H1 (cell line): ENCODE measurements at regions not wholly inside any gene's neighbourhood (a gene's known extent, or its start where the extent isn't known, plus 50 kb on each side); places are given as distances from the start of the nearest gene placed in this dataset.

Experiments used
- CTCF ChIA-PET: fragments of 300-600 bp; sonication (Branson Sonifier 250); formaldehyde crosslinking; loops from one replicate; lab custom pipeline; 2021; ENCODE audit not compliant: partially characterized antibody; lab: Charles Lee
- POLR2A ChIA-PET: fragments of 300-600 bp; sonication (Branson Sonifier 250); formaldehyde crosslinking; loops from one replicate; lab custom pipeline; 2021; ENCODE audit warnings: inconsistent platforms; ENCODE audit not compliant: partially characterized antibody; lab: Charles Lee
- DNase-seq, 2 experiments: peaks; one replicate each; pipeline versions ENCODE4 v3.0.0 to v3.0.0-alpha.2; 2010 to 2022; ENCODE audit warnings: low spot score in 2 of 2, low read depth in 1 of 2, mixed read lengths in 1 of 2
- FAIRE-seq: peaks from 2 replicates; lab custom pipeline; 2011; peaks lifted over from hg19 to GRCh38; lab: Jason Lieb, UNC
- H2AFZ ChIP-seq: 2 replicates; pipeline ENCODE4 v1.8.1; 2012; ENCODE audit warnings: low read length, inconsistent platforms
- H2AK5ac ChIP-seq: 2 replicates; pipeline ENCODE4 v1.6.1; 2013; ENCODE audit warnings: low read depth, low read length
- H2BK120ac ChIP-seq: replicated peaks from 2 replicates; pipeline ENCODE3; 2013; ENCODE audit warnings: low read depth, low read length, inconsistent platforms
- H2BK12ac ChIP-seq: 2 replicates; pipeline ENCODE4 v1.6.1; 2013; ENCODE audit warnings: low read depth, low read length
- H2BK15ac ChIP-seq: 2 replicates; pipeline ENCODE4 v1.6.1; 2013; ENCODE audit warnings: low read length
- H2BK20ac ChIP-seq: 2 replicates; pipeline ENCODE4 v1.6.1; 2013; ENCODE audit warnings: low read length
- H2BK5ac ChIP-seq: 2 replicates; pipeline ENCODE4 v1.6.1; 2013; ENCODE audit warnings: low read depth, low read length
- H3K14ac ChIP-seq: 2 replicates; pipeline ENCODE4 v1.6.1; 2013; ENCODE audit warnings: inconsistent platforms; ENCODE audit not compliant: insufficient read length
- H3K18ac ChIP-seq: 2 replicates; pipeline ENCODE4 v1.6.1; 2013; ENCODE audit warnings: low read length; ENCODE audit errors: extremely low read depth
- H3K23ac ChIP-seq: 2 replicates; pipeline ENCODE4 v1.6.1; 2013; ENCODE audit warnings: inconsistent platforms; ENCODE audit not compliant: insufficient read length
- H3K23me2 ChIP-seq: 2 replicates; pipeline ENCODE4 v1.6.1; 2013; ENCODE audit warnings: low read depth, low read length
- H3K27ac ChIP-seq: 2 replicates; pipeline ENCODE4 v1.6.1; 2011; ENCODE audit warnings: low read depth, low read length, inconsistent platforms
- H3K27me3 ChIP-seq, 4 experiments: replicated peaks in 1 of 4; 1 replicate in 1 of 4; 2 replicates in 3 of 4; pipeline versions ENCODE4 v1.6.1 to v1.8.1; 2011 to 2013; ENCODE audit warnings: low read length in 3 of 4, mild to moderate bottlenecking in 3 of 4, inconsistent platforms in 2 of 4, mixed read lengths in 2 of 4, moderate library complexity in 1 of 4; ENCODE audit not compliant: control insufficient read depth in 3 of 4, insufficient read depth in 3 of 4; ENCODE audit errors: extremely low read depth in 1 of 4
- H3K36me3 ChIP-seq, 4 experiments: 2 replicates each; pipeline versions ENCODE4 v1.6.1 to v1.8.1; 2011 to 2013; ENCODE audit warnings: mild to moderate bottlenecking in 4 of 4, low read length in 3 of 4, moderate library complexity in 2 of 4, control low read depth in 1 of 4, inconsistent platforms in 1 of 4; ENCODE audit not compliant: insufficient read depth in 4 of 4, control insufficient read depth in 2 of 4
- H3K4ac ChIP-seq: replicated peaks from 2 replicates; pipeline ENCODE3; 2013; ENCODE audit warnings: low read length, low read depth, mixed read lengths, inconsistent platforms; ENCODE audit not compliant: insufficient read length
- H3K4me1 ChIP-seq, 4 experiments: replicated peaks in 1 of 4; 1 replicate in 1 of 4; 2 replicates in 3 of 4; pipeline versions ENCODE4 v1.6.1 to v1.8.1; 2011 to 2013; ENCODE audit warnings: low read length in 3 of 4, inconsistent platforms in 2 of 4, mixed read lengths in 1 of 4; ENCODE audit not compliant: insufficient read depth in 4 of 4, control insufficient read depth in 3 of 4
- H3K4me2 ChIP-seq, 2 experiments: 2 replicates each; pipeline versions ENCODE4 v1.6.1 to v1.8.1; 2011 to 2013; ENCODE audit warnings: low read depth in 2 of 2, low read length in 2 of 2, control low read depth in 1 of 2, inconsistent platforms in 1 of 2, mild to moderate bottlenecking in 1 of 2; ENCODE audit not compliant: insufficient read depth in 1 of 2
- H3K4me3 ChIP-seq, 4 experiments: fragments of 200-600, 300-600 bp in 1 of 4; sonication (generic), shearing (Covaris generic), sonication (Bioruptor Twin) in 1 of 4; 2 replicates each; pipeline versions ENCODE4 v1.5.1 to v1.8.1; 2011 to 2016; ENCODE audit warnings: low read length in 4 of 4, low read depth in 3 of 4, control low read depth in 2 of 4, inconsistent platforms in 2 of 4, mild to moderate bottlenecking in 2 of 4, mixed read lengths in 1 of 4, moderate library complexity in 1 of 4; ENCODE audit not compliant: insufficient read depth in 2 of 4; ENCODE audit errors: extremely low read depth in 1 of 4
- H3K56ac ChIP-seq: replicated peaks from 2 replicates; pipeline ENCODE3; 2013; ENCODE audit warnings: low read depth, mild to moderate bottlenecking, mixed read lengths, low read length, inconsistent platforms; ENCODE audit not compliant: insufficient read length
- H3K79me1 ChIP-seq: 2 replicates; pipeline ENCODE4 v1.6.1; 2013; ENCODE audit warnings: low read depth, low read length, control low read depth
- H3K79me2 ChIP-seq, 2 experiments: 2 replicates each; pipeline versions ENCODE4 v1.6.1 to v1.8.1; 2012 to 2013; ENCODE audit warnings: low read length in 2 of 2, mild to moderate bottlenecking in 2 of 2, inconsistent platforms in 1 of 2; ENCODE audit not compliant: insufficient read depth in 2 of 2, control insufficient read depth in 1 of 2
- H3K9ac ChIP-seq, 4 experiments: replicated peaks in 1 of 4; 1 replicate in 1 of 4; 2 replicates in 3 of 4; pipeline versions ENCODE4 v1.6.1 to v1.8.1; 2011 to 2013; ENCODE audit warnings: low read depth in 3 of 4, low read length in 3 of 4, control low read depth in 2 of 4, mild to moderate bottlenecking in 2 of 4, moderate library complexity in 2 of 4, inconsistent platforms in 1 of 4; ENCODE audit errors: extremely low read depth in 1 of 4
- H3K9me3 ChIP-seq, 2 experiments: 2 replicates each; pipeline versions ENCODE4 v1.6.1 to v1.8.1; 2012 to 2013; ENCODE audit warnings: mild to moderate bottlenecking in 2 of 2, moderate library complexity in 2 of 2, control low read depth in 1 of 2, inconsistent platforms in 1 of 2, low read depth in 1 of 2, low read length in 1 of 2, mixed read lengths in 1 of 2; ENCODE audit not compliant: insufficient read depth in 2 of 2
- H4K20me1 ChIP-seq, 2 experiments: replicated peaks in 1 of 2; 2 replicates each; pipeline versions ENCODE3 to v1.8.1; 2011 to 2013; ENCODE audit warnings: inconsistent platforms in 2 of 2, low read length in 2 of 2, mild to moderate bottlenecking in 1 of 2; ENCODE audit not compliant: insufficient read depth in 2 of 2, control insufficient read depth in 1 of 2
- H4K5ac ChIP-seq: 2 replicates; pipeline ENCODE4 v1.6.1; 2013; ENCODE audit warnings: low read length, low read depth, mixed read lengths, inconsistent platforms; ENCODE audit not compliant: insufficient read length
- H4K8ac ChIP-seq: 2 replicates; pipeline ENCODE4 v1.8.0; 2013; ENCODE audit warnings: mild to moderate bottlenecking, moderate library complexity, low read length, inconsistent platforms; ENCODE audit not compliant: insufficient read depth; ENCODE audit errors: extremely low read depth
- H4K91ac ChIP-seq: replicated peaks from 2 replicates; pipeline ENCODE3; 2013; ENCODE audit warnings: low read length, mixed read lengths, inconsistent platforms; ENCODE audit not compliant: insufficient read length
- CBX5 ChIP-seq: fragments of 300-800, 300-1000 bp; sonication (generic); IDR thresholded peaks from 2 replicates; pipeline ENCODE4 v1.7.1; 2016; ENCODE audit warnings: antibody characterized with exemption, low read length, low read depth
- CHD1 ChIP-seq: IDR thresholded peaks from 2 replicates; pipeline ENCODE4 v1.6.1; 2012; ENCODE audit warnings: low read depth, low read length, improper control_type of control experiment
- MAX ChIP-seq: IDR thresholded peaks from 2 replicates; pipeline ENCODE4 v1.6.1; 2012; ENCODE audit warnings: inconsistent platforms
- POLR2A ChIP-seq, 2 experiments: IDR thresholded peaks; 1 replicate in 1 of 2; 2 replicates in 1 of 2; pipeline ENCODE4 v1.6.1; 2011; ENCODE audit warnings: low read depth in 2 of 2, low read length in 2 of 2, mild to moderate bottlenecking in 2 of 2; ENCODE audit errors: control extremely low read depth in 1 of 2
- YY1 ChIP-seq: IDR thresholded peaks from 2 replicates; pipeline ENCODE4 v1.6.1; 2011; ENCODE audit warnings: low read depth, mild to moderate bottlenecking, low read length

- no peak overlapping the region for H2BK5ac ChIP-seq
- no peak overlapping the region for H2AFZ ChIP-seq
- no peaks in the 10 kb centered on the region for H3K23me2 ChIP-seq
- FAIRE-seq (no peak), DNase-seq (no peak)
- H2BK15ac ChIP-seq = no peak overlapping the region
- H3K4me1 ChIP-seq = no peaks in the 10 kb centered on the region
- no peak overlapping the region for H3K4me3 ChIP-seq
- no peaks in the 10 kb centered on the region for H3K9me3 ChIP-seq
- CTCF ChIA-PET = interaction anchor here (1.3 kb wide), 1 partner anchor 14 kb away, joined by 5 read pairs; no protein-coding TSS in a partner anchor
- no peaks in the 10 kb centered on the region; a peak in 2 of 7 replicates for H3K27me3 ChIP-seq
- H3K79me1 ChIP-seq = no peaks in the 10 kb centered on the region
- H3K14ac ChIP-seq = no peak overlapping the region
- H4K5ac ChIP-seq = no peak overlapping the region
- POLR2A ChIA-PET = no interaction called here
- no peaks in the 10 kb centered on the region for H4K20me1 ChIP-seq
- H2BK120ac ChIP-seq = no peak overlapping the region
- H3K4me2 ChIP-seq = no peak overlapping the region
- no peak overlapping the region for H3K4ac ChIP-seq
- no peak overlapping the region for H3K18ac ChIP-seq
- no peaks in the 10 kb centered on the region for H3K79me2 ChIP-seq
- H3K56ac ChIP-seq = no peak overlapping the region
- H3K9ac ChIP-seq = no peak overlapping the region
- H3K23ac ChIP-seq = no peak overlapping the region
- TF ChIP-seq POLR2A (IDR thresholded peaks at IDR 0.05; ENCODE audit: control extremely low read depth in 1 of 2, low read depth in 2 of 2, low read length in 2 of 2) = no peak
- no peak for TF ChIP-seq MAX
- TF ChIP-seq CHD1 = no peak
- TF ChIP-seq CBX5 = no peak
- TF ChIP-seq YY1 = no peak
- H2BK12ac ChIP-seq = no peak overlapping the region
- no peak overlapping the region for H4K8ac ChIP-seq
- H2BK20ac ChIP-seq = no peak overlapping the region
- no peak overlapping the region for H3K27ac ChIP-seq
- no peak overlapping the region for H4K91ac ChIP-seq
- no peaks in the 10 kb centered on the region for H3K36me3 ChIP-seq
- H2AK5ac ChIP-seq = no peak overlapping the region
Observed at GRCh38 chr1:112267929-112268328, 128.1 kb upstream of the CTTNBP2NL start.
